ENCODE measurements at regions not wholly inside any gene's neighbourhood (a gene's known extent, or its start where the extent isn't known, plus 50 kb on each side); places are given as distances from the start of the nearest gene placed in this dataset.
"Not testable (repeated sequence)": the region's sequence is repeated elsewhere in the genome, so short reads cannot be mapped to it uniquely, and the experiment has no call there.

DNA sequence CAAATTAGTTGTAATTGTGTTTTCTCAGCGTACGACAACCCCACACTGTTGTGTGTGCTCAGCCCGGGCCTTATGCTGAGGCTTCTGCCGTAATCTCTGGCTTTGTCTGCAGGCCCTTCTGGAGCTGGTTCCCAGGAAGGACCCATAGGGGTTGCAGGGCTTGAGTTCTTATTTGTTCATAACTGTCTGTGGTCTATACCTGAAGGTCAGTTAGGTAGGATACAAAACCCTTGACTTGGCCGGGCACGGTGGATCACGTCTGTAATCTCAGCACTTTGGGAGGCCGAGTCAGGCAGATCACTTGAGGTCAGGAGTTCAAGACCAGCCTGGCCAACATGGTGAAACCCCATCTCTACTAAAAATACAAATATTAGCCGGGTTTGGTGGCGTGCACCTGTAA lies 1010.2 kb downstream of the BRD1 start:
- DNase-seq: peak in 2 of 10 donors; percentile 26 to 39
- intact Hi-C loops (cut with DNase I): not testable (repeated sequence)

DNA sequence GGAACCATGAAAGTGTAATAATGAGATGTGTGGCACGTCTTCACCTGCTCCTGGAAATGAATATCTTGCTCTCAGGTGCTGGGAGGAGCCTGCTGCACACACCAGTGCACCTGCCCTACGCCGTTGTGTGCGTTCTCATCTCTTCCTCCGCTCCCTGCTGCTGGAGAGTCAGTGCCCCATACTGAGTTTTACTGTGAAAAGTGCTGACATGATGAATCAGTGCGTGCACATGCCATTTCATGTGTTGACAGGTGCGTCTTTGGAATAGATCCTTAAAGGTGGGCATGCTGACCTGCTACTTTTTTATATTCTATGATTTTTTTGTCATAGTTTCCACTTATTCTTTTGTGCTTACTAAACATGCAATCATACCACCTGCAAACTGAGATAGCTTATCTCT lies 1015.8 kb downstream of the BRD1 start:
- intact Hi-C loops (cut with DNase I): no loop called here
- DNase-seq: peak in 1 of 10 donors; percentile 47

DNA sequence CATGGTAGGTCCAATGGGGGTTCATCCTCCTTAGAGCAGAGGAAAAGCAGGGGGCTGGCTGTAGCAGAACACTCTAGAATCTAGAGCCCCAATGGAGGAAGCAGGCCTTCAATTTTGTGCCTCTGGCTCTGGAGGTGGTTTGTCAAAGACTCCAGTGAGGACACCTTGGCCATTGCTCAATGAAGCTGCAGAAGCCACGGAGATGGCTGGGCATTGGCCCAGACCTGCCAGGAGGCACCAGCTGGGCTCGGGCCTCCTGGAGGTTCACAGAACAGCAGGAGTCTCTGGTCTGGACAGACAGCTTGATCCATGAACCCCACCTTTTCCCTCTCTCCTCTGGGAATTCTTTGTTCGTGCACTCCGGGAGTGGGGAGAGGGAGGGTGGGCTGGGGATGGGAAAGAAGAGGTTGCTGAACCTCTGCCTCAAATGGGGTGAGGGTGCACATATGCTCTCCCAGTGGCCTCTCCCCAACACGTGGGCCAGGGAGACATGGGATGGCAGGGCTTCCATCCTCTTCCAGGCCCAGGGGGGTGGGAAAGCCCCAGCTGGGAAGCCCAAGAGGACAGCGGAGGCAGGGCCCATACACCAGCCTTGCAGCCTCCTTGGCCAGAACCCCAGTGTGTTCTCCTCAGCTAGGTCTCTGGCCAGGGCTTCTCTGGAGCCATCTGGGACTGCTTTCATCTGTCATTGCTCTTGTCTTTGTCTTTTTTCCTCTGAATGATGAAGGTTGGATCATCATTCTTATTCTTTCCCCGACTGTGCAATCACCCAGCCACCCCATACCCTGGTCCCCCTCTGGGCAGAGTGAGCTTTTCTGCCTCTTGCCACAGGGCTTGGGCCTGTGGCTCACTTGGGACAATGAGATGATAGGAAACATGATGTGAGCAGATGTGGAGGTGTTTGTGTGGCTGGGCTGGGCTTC lies 1019.4 kb downstream of the BRD1 start:
- DNase-seq: peak in 3 of 10 donors; percentile 56 to 67 (median 59)
- intact Hi-C loops (cut with DNase I): no loop called here

DNA sequence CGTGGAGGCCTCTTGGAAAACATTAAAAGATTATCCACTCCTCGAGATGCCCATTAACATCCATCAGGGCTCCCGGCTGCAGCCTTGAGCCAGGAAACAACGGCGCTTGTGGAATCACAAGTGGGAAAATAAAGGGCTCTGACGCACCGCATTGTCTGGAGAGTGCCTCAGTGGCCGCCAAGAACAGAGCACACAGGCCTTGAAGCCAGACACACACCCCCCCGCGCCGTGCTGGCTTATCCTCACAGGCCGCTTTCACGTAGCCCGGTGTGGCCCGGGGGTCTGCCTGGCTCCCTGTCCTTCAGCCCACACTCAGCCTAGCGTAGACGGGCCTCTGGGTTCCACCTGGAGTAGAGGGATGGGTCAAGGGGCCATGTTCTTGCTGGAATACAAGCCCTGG lies 1020.5 kb downstream of the BRD1 start:
- intact Hi-C loops (cut with DNase I): no loop called here

DNA sequence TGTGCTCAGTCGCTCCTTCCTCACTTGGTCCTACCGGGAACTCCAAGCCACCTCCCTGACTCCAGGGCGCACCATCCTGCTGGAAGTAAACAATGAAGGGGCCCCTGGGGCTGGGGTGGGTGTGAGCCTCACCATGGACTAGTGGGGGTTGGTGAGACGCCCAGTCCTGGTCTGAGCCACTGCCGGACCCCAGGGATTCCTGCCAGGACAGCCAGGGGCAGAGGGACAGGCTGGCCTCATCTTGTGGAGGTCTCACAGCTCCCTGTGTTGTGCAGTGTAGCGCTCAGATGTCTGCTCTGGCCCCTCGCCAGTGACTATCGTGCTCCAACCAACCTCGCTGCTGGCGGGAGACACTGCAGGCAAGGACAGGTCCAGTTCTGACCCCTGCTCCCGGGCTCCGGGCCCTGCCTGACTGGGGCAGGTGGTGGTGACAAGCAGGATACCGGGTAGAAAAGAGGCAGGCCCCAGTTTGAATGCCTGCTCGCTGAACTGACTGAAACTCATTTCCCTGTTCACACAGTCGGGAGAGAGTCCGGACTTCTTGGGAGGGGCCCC lies 1021.4 kb downstream of the BRD1 start:
- DNase-seq: peak in 3 of 10 donors; percentile 71 to 85 (median 83)
- intact Hi-C loops (cut with DNase I): no loop called here

More for the DNA sequence above, 1020.5 kb downstream of the BRD1 start:
- peak in 9 of 10 donors; percentile 40 to 88 (median 56) for DNase-seq

DNA sequence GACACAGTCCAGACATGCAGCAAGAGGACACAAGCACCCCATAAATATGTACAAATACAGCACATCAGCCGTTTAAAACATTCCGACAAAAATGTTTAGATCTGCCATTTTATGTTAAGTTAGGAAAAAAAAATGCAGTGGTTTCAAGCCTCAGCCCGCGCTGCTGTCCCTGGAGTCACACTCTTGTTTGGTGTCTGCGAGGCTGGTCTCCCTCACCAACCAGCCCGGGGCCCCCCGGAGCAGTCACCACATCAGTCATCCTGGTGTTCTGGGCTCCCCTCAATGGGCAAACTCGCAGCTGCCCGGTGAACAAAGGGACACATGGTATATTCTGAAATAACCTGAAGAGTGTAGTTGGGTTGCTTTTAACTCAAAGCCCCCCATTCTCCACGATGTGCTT lies 1022.2 kb downstream of the BRD1 start:
- intact Hi-C loops (cut with DNase I): no loop called here
- peak in 2 of 10 donors; percentile 67 to 83 for DNase-seq

DNA sequence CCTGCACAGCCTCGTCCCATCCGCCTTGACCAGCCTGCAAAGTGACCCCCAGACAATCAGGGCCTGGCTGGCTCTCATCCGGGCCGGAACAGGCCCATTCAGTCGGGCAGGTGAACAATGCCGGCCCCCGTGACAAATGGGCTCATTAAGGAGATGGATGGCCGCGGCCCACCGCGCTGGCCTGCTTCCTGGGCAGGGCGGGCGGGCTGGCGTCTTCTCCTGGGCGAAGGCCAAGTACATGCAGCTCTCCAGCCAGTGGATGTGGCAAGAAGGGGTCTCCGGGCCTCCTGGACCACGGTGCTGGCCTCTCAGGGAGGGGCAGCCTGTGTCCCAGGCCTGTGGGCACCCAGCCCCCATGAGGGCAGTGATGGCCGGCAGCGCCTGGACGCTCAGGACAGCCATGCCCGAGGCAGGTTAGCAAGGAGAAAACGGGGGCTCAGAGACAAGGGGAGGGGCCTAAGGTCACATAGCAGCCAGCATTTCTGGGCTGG lies 1022.8 kb downstream of the BRD1 start:
- intact Hi-C loops (cut with DNase I): no loop called here
- peak in 4 of 10 donors; percentile 11 to 81 (median 70) for DNase-seq

DNA sequence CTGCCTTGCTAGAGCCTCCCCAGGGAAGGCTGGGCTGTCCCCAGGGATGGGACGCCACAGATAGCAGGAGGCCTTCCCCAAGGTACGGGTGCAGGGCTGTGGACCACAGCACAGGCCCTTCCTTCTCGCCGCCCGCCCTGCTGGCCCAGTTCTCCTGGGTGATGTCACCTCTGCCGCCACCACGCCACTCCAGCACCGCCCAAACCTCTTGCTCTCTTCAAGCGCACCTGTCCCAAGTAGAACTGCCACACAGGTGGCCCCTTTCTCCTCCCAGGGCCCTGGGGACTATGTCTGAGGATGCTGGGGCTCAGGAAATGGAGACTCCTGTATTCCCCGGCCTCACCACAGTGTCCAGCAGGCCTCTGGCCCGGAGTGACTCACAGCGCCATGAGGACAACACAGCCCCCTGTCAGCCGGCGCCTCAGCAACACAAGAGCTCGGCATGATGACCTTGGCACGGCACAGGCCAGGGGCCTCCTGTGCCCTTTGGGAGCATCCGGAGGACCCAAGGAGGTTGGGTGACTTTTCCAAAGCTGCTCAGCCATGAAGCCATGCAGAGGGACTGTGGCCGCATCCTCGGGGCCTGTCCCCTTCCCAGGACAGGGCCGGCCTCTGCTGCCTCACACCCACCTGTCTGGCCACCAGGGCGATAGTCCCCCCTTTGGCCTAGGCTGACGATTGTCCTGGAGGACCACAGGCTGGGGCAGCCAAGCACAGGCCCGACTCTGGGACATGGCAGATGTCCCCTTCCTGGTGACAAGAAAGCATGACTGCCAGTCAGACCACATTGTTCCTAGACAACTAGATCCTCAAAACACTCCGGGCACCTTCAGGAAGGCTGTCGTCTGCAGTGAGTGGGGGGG lies 1023.5 kb downstream of the BRD1 start:
- intact Hi-C loops (cut with DNase I): no loop called here
- peak in 4 of 10 donors; percentile 6 to 78 (median 48) for DNase-seq

DNA sequence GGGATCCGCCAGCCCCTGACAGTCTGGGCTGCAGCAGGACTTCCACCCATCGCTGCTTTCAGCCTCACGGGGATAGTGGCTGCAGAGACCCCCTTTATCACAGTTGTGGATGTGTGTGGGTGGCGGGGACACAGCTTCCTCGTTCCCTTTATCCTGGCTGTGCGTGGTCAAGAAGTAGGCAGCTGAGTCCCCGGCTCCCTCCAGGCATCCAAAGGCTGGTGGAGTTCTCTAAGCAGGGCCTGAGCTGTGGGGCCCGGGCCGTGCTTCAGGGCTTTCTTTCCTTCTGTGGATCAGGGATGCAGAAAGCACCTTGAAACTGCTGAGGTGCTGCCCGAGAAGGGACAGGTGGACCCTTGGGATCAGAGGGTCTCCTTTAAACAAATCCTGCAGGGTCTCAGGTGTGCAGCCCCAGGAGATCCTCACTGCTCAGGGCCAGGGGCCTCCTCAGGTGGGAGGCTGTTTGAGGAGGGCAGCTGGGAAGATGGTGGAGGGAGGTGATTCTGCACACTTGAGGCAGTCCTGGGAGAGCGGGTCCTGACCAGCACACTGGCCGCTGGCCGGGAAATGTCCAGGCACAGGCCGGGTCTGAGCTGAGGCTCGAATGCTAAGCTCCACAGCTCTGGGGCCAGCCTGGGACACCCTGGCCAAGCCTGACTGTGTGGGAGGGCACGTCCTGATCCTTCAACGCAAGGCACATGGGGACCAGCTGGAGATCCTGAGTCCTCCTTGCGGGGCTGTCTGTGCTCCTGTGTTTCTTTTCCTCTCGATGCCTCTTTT lies 1024.3 kb downstream of the BRD1 start:
- intact Hi-C loops (cut with DNase I): no loop called here
- DNase-seq: peak in 4 of 10 donors; percentile 2 to 76 (median 63)

DNA sequence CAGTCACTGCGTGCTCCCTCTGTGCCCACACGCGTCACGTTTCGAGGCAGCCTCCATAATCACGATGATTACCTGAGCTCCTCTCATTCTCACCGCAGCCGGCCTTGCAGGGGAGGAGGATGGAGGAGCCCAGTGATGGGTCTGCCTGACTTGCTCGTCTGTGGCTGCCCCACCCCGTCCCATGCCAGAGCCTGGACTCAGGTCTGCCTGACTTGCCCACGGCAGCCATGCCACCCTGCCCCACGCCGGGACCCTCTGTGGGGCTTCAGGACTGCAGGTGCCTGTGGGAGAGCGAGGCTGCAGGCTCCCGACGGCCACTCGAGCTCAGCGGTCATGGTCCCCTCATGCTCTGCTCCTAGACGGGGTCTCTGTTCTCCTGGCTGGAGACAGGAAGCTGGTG lies 1025.1 kb downstream of the BRD1 start:
- peak in 4 of 10 donors; percentile 7 to 75 (median 62) for DNase-seq
- intact Hi-C loops (cut with DNase I): no loop called here

DNA sequence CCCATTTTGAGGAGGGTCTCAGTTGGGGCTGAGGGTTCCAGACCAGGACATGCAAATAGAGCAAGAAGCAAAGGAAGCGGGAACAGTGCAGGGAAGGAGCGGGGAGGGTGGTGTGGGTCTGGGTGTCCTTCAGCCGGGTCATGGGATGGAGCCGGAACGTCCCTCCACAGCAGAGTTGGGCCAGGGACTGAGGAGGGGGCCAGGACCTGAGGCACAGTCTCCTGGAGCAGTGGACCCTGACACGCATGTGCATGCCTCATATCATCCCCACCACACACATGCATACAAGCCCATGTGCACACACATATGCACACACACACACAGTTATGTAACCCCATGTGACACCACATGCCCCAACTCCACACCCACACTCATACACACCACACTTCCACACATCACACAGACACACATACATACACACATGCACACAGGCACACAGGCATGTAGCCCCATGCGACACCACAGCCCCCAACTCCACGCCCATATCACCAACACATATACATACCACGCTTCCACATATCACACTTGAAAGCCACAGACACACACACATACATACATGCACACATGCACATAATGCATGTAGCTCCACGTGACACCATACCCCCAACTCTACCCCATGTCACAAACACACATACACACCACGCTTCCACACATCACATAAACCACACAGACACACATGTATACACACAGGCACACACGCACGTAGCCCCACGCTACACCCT lies 1026.6 kb downstream of the BRD1 start:
- peak in 2 of 10 donors; percentile 2 to 57 for DNase-seq
- intact Hi-C loops (cut with DNase I): no loop called here

DNA sequence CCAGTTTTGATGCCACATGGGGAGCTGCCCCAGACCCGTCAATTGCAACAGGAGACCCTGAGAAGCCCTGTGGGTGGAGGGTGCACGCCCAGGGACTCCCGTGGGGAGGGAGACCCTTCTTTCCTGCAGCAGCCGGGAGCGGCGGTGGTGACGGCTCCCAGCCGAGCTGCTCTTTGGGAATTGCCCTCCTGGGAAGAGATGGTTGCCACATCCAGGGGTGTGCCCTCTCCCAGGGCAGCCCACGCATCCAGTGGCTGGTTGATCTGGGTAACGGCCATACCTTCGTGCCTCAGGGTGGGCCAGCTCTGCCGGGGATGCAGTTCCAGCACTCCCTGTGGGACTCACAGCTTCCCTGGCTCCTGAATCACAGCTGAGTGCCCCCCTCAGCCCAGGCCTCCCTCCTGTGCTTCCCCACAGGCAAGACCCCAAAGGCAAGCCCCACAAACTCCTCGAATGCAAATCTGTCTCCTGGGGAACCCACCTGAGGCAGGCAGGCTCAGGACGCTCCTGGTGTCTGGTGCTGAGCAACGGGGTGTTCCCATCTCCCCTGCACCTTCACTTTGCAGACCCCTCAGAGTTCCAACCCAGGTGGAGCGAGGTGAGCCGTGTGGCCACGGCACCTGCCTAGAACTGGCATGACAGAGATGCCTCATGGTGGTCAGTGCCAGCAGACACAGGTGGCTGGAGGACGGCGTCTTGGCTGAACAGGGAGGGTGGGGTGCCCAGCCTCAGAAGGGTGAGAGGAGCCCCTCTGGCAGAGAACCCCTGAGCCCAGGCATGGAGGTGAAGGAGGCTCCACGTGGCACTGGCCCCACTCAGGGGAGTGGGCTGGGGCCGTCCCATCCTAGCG lies 1027.4 kb downstream of the BRD1 start:
- intact Hi-C loops (cut with DNase I): no loop called here

DNA sequence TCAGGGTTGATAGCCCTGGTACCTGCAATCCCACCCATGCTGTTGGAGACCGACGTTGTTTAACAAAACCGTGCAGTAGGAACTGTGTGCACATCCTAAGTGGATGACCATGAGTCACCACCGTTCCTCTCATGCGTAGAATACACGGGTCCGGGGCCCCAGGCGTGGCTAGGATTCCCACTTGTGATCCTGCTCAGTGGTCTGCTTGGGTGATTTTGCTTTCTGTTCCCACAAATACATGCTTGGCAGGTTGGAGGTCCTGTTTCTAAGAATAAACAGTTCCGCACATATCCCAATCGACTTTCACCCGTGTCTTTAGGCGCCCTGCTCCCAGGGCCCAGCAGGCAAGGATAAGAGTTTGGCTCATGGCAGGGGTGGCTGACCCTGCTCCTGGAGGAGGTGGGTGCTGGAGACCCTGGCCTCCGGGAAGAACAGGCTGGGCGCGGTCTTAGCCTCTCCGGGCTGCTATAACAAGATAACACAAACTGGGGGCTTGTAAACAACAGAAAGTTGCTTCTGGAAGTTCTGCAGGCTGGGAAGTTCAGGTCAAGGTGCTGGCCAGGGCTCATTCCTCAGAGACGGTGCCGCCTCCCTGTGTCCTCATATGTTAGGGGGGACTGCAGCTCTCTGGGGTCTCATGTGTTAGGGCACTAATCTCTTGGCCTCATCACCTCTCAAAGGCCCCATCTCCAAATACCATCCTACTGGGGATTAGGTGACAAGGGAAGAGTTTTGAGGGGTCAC lies 1028.3 kb downstream of the BRD1 start:
- DNase-seq: peak in 2 of 10 donors; percentile 46 to 53
- intact Hi-C loops (cut with DNase I): no loop called here

More for the DNA sequence above, 1027.4 kb downstream of the BRD1 start:
- peak in 3 of 10 donors; percentile 59 to 72 (median 62) for DNase-seq

DNA sequence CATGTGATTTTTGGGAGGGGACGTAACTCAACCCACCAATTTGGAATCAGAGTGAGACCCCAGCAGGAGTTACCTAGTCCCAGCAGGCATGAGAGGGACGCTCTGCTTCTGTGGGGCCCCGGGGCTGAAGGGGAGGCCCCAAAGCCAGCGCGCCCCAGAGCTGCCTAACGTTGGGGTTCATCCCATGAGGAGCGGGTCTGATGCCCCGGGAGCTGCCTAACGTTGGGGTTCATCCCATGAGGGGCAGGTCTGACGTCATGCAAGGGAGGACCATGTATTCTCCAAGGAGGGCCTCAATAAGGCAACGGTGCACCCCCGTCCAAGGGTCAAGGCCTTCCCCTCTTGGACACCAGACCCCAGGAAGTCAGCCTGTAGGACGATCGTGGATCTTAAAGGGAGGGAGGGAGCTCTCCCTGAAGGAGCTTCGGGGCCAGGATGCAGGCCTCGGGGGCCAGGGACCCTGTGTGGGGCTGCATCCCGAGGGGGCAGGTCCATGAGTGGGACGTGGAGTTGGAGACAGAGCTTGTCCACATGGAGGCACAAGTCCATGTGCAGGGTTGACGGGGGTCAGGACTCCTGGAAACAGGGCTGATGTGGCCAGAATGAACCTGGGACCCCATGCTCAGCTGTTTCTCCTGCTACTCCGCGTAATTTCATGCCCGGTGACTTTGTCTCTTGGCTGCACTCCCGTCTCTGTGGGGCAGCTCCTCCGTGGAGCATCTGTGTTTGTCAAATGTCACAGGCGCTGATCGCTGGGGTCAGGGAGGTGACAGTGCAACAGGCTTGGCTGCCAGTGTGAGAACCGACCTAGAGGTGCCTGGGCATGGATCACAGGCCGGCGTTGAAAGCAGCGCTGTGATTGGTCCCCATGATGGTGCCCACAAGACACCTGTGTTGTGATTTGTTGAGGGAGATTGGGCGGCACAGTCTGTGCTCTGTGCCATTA lies 1029.1 kb downstream of the BRD1 start:
- intact Hi-C loops (cut with DNase I): no loop called here
- peak in 2 of 10 donors; percentile 53 to 69 for DNase-seq

DNA sequence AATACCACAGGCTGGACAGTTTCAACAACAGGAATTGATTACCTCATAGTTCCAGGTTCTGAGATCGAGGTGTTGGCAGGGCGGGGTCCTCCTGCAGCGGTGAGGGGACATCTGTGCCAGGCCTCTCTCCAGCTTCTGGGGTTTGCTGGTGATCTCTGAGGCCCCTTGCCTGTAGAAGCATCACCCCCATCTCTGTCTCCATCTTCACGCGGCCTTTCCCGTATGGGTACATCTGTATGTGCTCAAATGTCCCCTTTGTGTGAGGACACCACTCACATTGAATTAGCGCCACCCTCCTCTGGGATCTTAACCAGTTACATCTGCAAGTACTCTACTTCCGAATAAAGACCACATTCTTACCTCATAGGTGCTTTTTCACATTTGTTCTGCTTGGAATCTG lies 1029.9 kb downstream of the BRD1 start:
- peak in 1 of 10 donors; percentile 70 for DNase-seq
- intact Hi-C loops (cut with DNase I): no loop called here

DNA sequence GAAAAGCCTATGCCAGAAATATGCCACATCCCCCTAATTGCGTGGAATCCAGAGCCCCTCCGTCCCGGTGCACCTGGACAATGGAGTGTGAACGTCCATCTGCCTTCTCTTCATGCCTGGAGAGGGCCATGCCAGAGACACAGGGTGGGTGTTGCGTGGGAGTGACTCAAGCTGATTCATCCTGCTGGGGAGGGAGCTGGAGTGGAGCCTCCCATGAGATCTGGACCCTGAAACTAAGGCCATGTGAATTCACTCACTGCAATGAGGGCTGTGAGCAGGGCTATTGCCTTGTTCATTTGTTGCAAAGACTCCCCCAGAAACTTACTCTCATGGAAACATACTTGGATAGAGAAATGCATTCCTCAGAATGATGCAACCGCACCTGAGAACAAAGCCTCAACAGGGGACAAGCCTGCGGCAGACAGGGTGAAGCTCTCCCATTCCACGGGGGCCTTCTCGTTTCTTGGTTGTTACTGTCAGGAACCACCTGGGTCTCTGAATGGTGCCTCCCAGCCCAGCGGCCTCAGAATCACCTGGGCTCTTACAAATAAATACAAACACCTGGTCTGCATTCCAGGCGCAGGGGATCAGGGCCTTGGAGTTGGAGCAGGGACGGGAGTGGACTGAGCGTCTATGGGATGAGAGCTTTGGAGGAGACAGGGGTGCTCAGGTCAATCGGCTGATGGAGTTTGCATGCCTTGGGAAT lies 1031.2 kb downstream of the BRD1 start:
- intact Hi-C loops (cut with DNase I): no loop called here
- peak in 1 of 10 donors; percentile 54 for DNase-seq

Measured in posterior cingulate gyrus (tissue), 11 donors.